ENCODE measurements at regions not wholly inside any gene's neighbourhood (a gene's known extent, or its start where the extent isn't known, plus 50 kb on each side); places are given as distances from the start of the nearest gene placed in this dataset.

- DNase-seq = no peak
Observed at GRCh38 chr2:204109681-204110080, 173.1 kb downstream of the ICOS start.

GRCh38 chr2:204110338-204110741 is 173.8 kb downstream of the ICOS start:
- DNase-seq = no peak

GRCh38 chr2:204110751-204111516 is 174.4 kb downstream of the ICOS start:
- no peak for DNase-seq

GRCh38 chr2:204112084-204112770 is 175.7 kb downstream of the ICOS start:
- DNase-seq = no peak

- DNase-seq = no peak
Observed at GRCh38 chr2:204114295-204115136, 178.0 kb downstream of the ICOS start.

GRCh38 chr2:204115137-204116056 is 178.8 kb downstream of the ICOS start:
- DNase-seq = no peak

- DNase-seq = no peak
Observed at GRCh38 chr2:204116159-204116792, 179.7 kb downstream of the ICOS start.

GRCh38 chr2:204122425-204122824 is 185.9 kb downstream of the ICOS start:
- no peak for DNase-seq

GRCh38 chr2:204124140-204124750 is 187.7 kb downstream of the ICOS start:
- no peak for DNase-seq

- no peak for DNase-seq
Observed at GRCh38 chr2:204126705-204127104, 190.1 kb downstream of the ICOS start.

GRCh38 chr2:204127238-204127637 is 190.7 kb downstream of the ICOS start:
- no peak for DNase-seq

GRCh38 chr2:204129591-204130294 is 193.2 kb downstream of the ICOS start:
- no peak for DNase-seq

- no peak for DNase-seq
Observed at GRCh38 chr2:204131621-204132020, 195.1 kb downstream of the ICOS start.

GRCh38 chr2:204133476-204133875 is 196.9 kb downstream of the ICOS start:
- DNase-seq = no peak

GRCh38 chr2:204134421-204134820 is 197.9 kb downstream of the ICOS start:
- DNase-seq = no peak

- no peak for DNase-seq
Observed at GRCh38 chr2:204135752-204136151, 199.2 kb downstream of the ICOS start.

GRCh38 chr2:204138206-204138605 is 201.6 kb downstream of the ICOS start:
- DNase-seq = no peak

GRCh38 chr2:204140246-204140645 is 203.7 kb downstream of the ICOS start:
- DNase-seq = no peak

- DNase-seq = no peak
Observed at GRCh38 chr2:204143216-204144014, 206.9 kb downstream of the ICOS start.

- no peak for DNase-seq
Observed at GRCh38 chr2:204144492-204144891, 207.9 kb downstream of the ICOS start.
